Mesenchymal stem cell (in vitro differentiated cells and primary cell): ENCODE measurements at regions not wholly inside any gene's neighbourhood (a gene's known extent, or its start where the extent isn't known, plus 50 kb on each side); places are given as distances from the start of the nearest gene placed in this dataset.

Source experiments
- DNase-seq: peaks from one replicate; pipeline ENCODE4 v3.0.0-alpha.2; 2013
- H2AFZ ChIP-seq: one replicate; pipeline ENCODE4 v1.6.1; 2013; ENCODE audit warnings: low read depth, mild to moderate bottlenecking, control low read depth, inconsistent platforms, low read length, moderate library complexity
- H2AK5ac ChIP-seq: 2 replicates; pipeline ENCODE4 v1.6.1; 2013; ENCODE audit warnings: low read length, moderate library complexity, mild to moderate bottlenecking, inconsistent platforms; ENCODE audit not compliant: severe bottlenecking
- H2BK120ac ChIP-seq: one replicate; pipeline ENCODE4 v1.6.1; 2013; ENCODE audit warnings: low read depth, mild to moderate bottlenecking, inconsistent platforms, low read length, moderate library complexity
- H2BK12ac ChIP-seq, 2 experiments: one replicate each; pipeline ENCODE4 v1.6.1; 2013; ENCODE audit warnings: inconsistent platforms in 2 of 2, low read length in 2 of 2, mild to moderate bottlenecking in 2 of 2, moderate library complexity in 2 of 2, control low read depth in 1 of 2
- H2BK15ac ChIP-seq: one replicate; pipeline ENCODE4 v1.6.1; 2013; ENCODE audit warnings: mild to moderate bottlenecking, low read depth, inconsistent platforms; ENCODE audit not compliant: poor library complexity, severe bottlenecking
- H2BK5ac ChIP-seq: 2 replicates; pipeline ENCODE4 v1.6.1; 2013; ENCODE audit warnings: low read depth, mild to moderate bottlenecking, low read length, control low read depth, inconsistent platforms; ENCODE audit not compliant: poor library complexity, severe bottlenecking
- H3K14ac ChIP-seq, 2 experiments: one replicate each; pipeline ENCODE4 v1.6.1; 2013; ENCODE audit warnings: inconsistent platforms in 2 of 2, low read length in 2 of 2, control low read depth in 1 of 2, mild to moderate bottlenecking in 1 of 2, moderate library complexity in 1 of 2
- H3K18ac ChIP-seq, 2 experiments: one replicate each; pipeline ENCODE4 v1.6.1; 2013; ENCODE audit warnings: inconsistent platforms in 2 of 2, low read length in 2 of 2, control low read depth in 1 of 2, low read depth in 1 of 2, mild to moderate bottlenecking in 1 of 2
- H3K23ac ChIP-seq, 2 experiments: one replicate each; pipeline ENCODE4 v1.6.1; 2013; ENCODE audit warnings: inconsistent platforms in 2 of 2, low read length in 2 of 2, mild to moderate bottlenecking in 2 of 2, moderate library complexity in 2 of 2, control low read depth in 1 of 2
- H3K27ac ChIP-seq: 2 replicates; pipeline ENCODE4 v1.5.1; 2013; ENCODE audit warnings: mild to moderate bottlenecking, moderate library complexity, low read length, control low read depth, inconsistent platforms; ENCODE audit not compliant: poor library complexity, severe bottlenecking
- H3K27me3 ChIP-seq, 2 experiments: 2 replicates each; pipeline versions ENCODE4 v1.6.1 to v1.7.0; 2013; ENCODE audit warnings: low read length in 2 of 2, mild to moderate bottlenecking in 2 of 2, moderate library complexity in 2 of 2, control low read depth in 1 of 2, inconsistent platforms in 1 of 2; ENCODE audit not compliant: control insufficient read depth in 1 of 2, insufficient read depth in 1 of 2
- H3K36me3 ChIP-seq, 2 experiments: 2 replicates each; pipeline versions ENCODE4 v1.6.1 to v1.7.0; 2013; ENCODE audit warnings: low read length in 2 of 2, control low read depth in 1 of 2, inconsistent platforms in 1 of 2, low read depth in 1 of 2, mild to moderate bottlenecking in 1 of 2; ENCODE audit not compliant: insufficient read depth in 2 of 2, control insufficient read depth in 1 of 2
- H3K4ac ChIP-seq, 2 experiments: one replicate each; pipeline ENCODE4 v1.6.1; 2013; ENCODE audit warnings: inconsistent platforms in 2 of 2, low read length in 2 of 2, mild to moderate bottlenecking in 2 of 2, moderate library complexity in 2 of 2, control low read depth in 1 of 2, low read depth in 1 of 2
- H3K4me1 ChIP-seq: 2 replicates; pipeline ENCODE4 v1.6.1; 2013; ENCODE audit warnings: low read depth, low read length, control low read depth; ENCODE audit not compliant: control insufficient read depth, insufficient read depth
- H3K4me2 ChIP-seq: 2 replicates; pipeline ENCODE4 v1.6.1; 2013; ENCODE audit warnings: low read length, mild to moderate bottlenecking, inconsistent platforms; ENCODE audit not compliant: poor library complexity, severe bottlenecking
- H3K4me3 ChIP-seq, 2 experiments: 2 replicates each; pipeline versions ENCODE4 v1.5.1 to v1.7.0; 2013; ENCODE audit warnings: low read length in 2 of 2, mild to moderate bottlenecking in 2 of 2, control low read depth in 1 of 2, low read depth in 1 of 2; ENCODE audit not compliant: insufficient read depth in 1 of 2
- H3K79me1 ChIP-seq: replicated peaks from 2 replicates; pipeline ENCODE4 v1.6.1; 2013; ENCODE audit warnings: mild to moderate bottlenecking, control low read depth, low read length, inconsistent platforms; ENCODE audit not compliant: poor library complexity, severe bottlenecking
- H3K9ac ChIP-seq: 2 replicates; pipeline ENCODE4 v1.7.0; 2013; ENCODE audit warnings: mild to moderate bottlenecking, low read length, moderate library complexity
- H3K9me3 ChIP-seq: 2 replicates; pipeline ENCODE4 v1.7.0; 2013; ENCODE audit warnings: mild to moderate bottlenecking, low read length; ENCODE audit not compliant: control insufficient read depth
- H4K8ac ChIP-seq: one replicate; pipeline ENCODE4 v1.6.1; 2013; ENCODE audit warnings: inconsistent platforms, mild to moderate bottlenecking, low read length, moderate library complexity
- H4K91ac ChIP-seq: one replicate; pipeline ENCODE4 v1.6.1; 2013; ENCODE audit warnings: mild to moderate bottlenecking, low read length, inconsistent platforms
- WGBS: methylation state at CpG from one replicate; pipeline ENCODE4 v1.1.7; 2013; ENCODE audit warnings: mixed read lengths; 5-methylcytosine and 5-hydroxymethylcytosine counted together

- Histone ChIP-seq H2BK120ac (no peak overlapping the region), H3K4me2 (no peak overlapping the region), H3K36me3 (no peaks in the 10 kb centered on the region), H3K4ac (no peak overlapping the region), H4K8ac (no peak overlapping the region), H3K14ac (no peak overlapping the region), H3K27ac (no peak overlapping the region), H3K18ac (no peak overlapping the region), H2AK5ac (no peak overlapping the region), H2BK5ac (no peak overlapping the region), H3K9me3 (no peaks in the 10 kb centered on the region), H3K4me3 (no peak overlapping the region), H4K91ac (no peak overlapping the region), H2BK15ac (no peak overlapping the region), H3K4me1 (no peaks in the 10 kb centered on the region), H3K79me1 (no peaks in the 10 kb centered on the region), H2AFZ (no peak overlapping the region), H3K27me3 (peaks cover 0 to 25% of the 10 kb centered on the region in 2 experiments), H3K23ac (no peak overlapping the region), H2BK12ac (no peak overlapping the region), H3K9ac (no peak overlapping the region)
- no peak for DNase-seq
- 86% methylated on average over 3 of the region's 4 CpGs for WGBS
These were observed 84.9 kb upstream of the PDE10A start for GRCh38 chr6:165747963-165748362.

GRCh38 chr6:165746331-165746730 is 83.3 kb upstream of the PDE10A start:
- Histone ChIP-seq H2BK12ac (no peak overlapping the region), H3K9me3 (no peaks in the 10 kb centered on the region), H4K91ac (no peak overlapping the region), H2AK5ac (no peak overlapping the region), H3K4ac (no peak overlapping the region), H2AFZ (no peak overlapping the region), H3K18ac (no peak overlapping the region), H2BK5ac (no peak overlapping the region), H3K36me3 (no peaks in the 10 kb centered on the region), H3K4me2 (no peak overlapping the region), H3K9ac (no peak overlapping the region), H2BK15ac (no peak overlapping the region), H3K79me1 (no peaks in the 10 kb centered on the region), H2BK120ac (no peak overlapping the region), H4K8ac (no peak overlapping the region), H3K14ac (peak overlapping the region in 1 of 2 experiments; percentile 61), H3K27ac (no peak overlapping the region), H3K4me1 (no peaks in the 10 kb centered on the region), H3K4me3 (no peak overlapping the region), H3K27me3 (peaks cover 0 to 38% of the 10 kb centered on the region in 2 experiments), H3K23ac (no peak overlapping the region)
- no peak for DNase-seq
- 96% methylated on average over 9 of the region's 9 CpGs for WGBS

GRCh38 chr6:165745492-165745891 is 82.5 kb upstream of the PDE10A start:
- WGBS, result over 99% methylated on average over 3 of the region's 3 CpGs
- H3K18ac ChIP-seq, result no peak overlapping the region

GRCh38 chr6:165744555-165745228 is 81.7 kb upstream of the PDE10A start:
- Histone ChIP-seq H2AK5ac (no peak overlapping the region), H3K18ac (no peak overlapping the region), H3K4ac (no peak overlapping the region), H3K9me3 (no peaks in the 10 kb centered on the region), H4K91ac (no peak overlapping the region), H3K27ac (no peak overlapping the region), H2AFZ (no peak overlapping the region), H4K8ac (no peak overlapping the region), H3K23ac (no peak overlapping the region), H3K9ac (peak overlapping the region; percentile 61), H3K4me2 (no peak overlapping the region), H2BK12ac (no peak overlapping the region), H2BK120ac (no peak overlapping the region), H3K14ac (no peak overlapping the region), H3K4me1 (no peaks in the 10 kb centered on the region), H3K79me1 (no peaks in the 10 kb centered on the region), H3K36me3 (no peaks in the 10 kb centered on the region), H3K27me3 (peaks cover 0 to 30% of the 10 kb centered on the region in 2 experiments), H2BK5ac (no peak overlapping the region), H3K4me3 (no peak overlapping the region), H2BK15ac (no peak overlapping the region)
- WGBS, result no CpG with 5 or more reads among the region's 1 CpG
- DNase-seq, result peak; percentile 39

More at GRCh38 chr6:165745492-165745891, 82.5 kb upstream of the PDE10A start:
- no peak overlapping the region for H2BK5ac ChIP-seq
- H3K4me2 ChIP-seq, result no peak overlapping the region
- no peak for DNase-seq
- no peak overlapping the region for H2AFZ ChIP-seq
- no peak overlapping the region for H4K8ac ChIP-seq
- no peaks in the 10 kb centered on the region for H3K9me3 ChIP-seq
- no peak overlapping the region for H3K4me3 ChIP-seq
- no peak overlapping the region for H2BK12ac ChIP-seq
- no peak overlapping the region for H2AK5ac ChIP-seq
- no peaks in the 10 kb centered on the region for H3K4me1 ChIP-seq
- no peak overlapping the region for H2BK120ac ChIP-seq
- peaks cover 0 to 38% of the 10 kb centered on the region in 2 experiments for H3K27me3 ChIP-seq
- no peak overlapping the region for H3K4ac ChIP-seq
- H2BK15ac ChIP-seq, result no peak overlapping the region
- H3K23ac ChIP-seq, result no peak overlapping the region
- no peaks in the 10 kb centered on the region for H3K36me3 ChIP-seq
- peak overlapping the region; percentile 61 for H3K9ac ChIP-seq
- H3K27ac ChIP-seq, result no peak overlapping the region
- H3K79me1 ChIP-seq, result no peaks in the 10 kb centered on the region
- H4K91ac ChIP-seq, result no peak overlapping the region
- no peak overlapping the region for H3K14ac ChIP-seq
